ENCODE measurements at regions not wholly inside any gene's neighbourhood (a gene's known extent, or its start where the extent isn't known, plus 50 kb on each side); places are given as distances from the start of the nearest gene placed in this dataset.

- Mint-ChIP-seq H3K27me3 (ENCODE audit: low read depth) (no peaks in the 10 kb centered on the region; the same call in 1 of the 2 replicates), H3K4me3 (no peak overlapping the region), H3K4me1 (peaks cover 10% of the 10 kb centered on the region), H3K9me3 (peaks cover 14% of the 10 kb centered on the region), H3K27ac (no peak overlapping the region), H3K36me3 (no peaks in the 10 kb centered on the region)
- ATAC-seq (no peak), DNase-seq (ENCODE audit: low spot score) (no peak)
- TF ChIP-seq ZNF138 (CRISPR knock-in tag; conservative IDR thresholded peaks at IDR 0.05) (no peak), IRF2 (CRISPR knock-in tag; IDR thresholded peaks at IDR 0.05; ENCODE audit: borderline replicate concordance, low read depth) (no peak), GRHL2 (CRISPR knock-in tag; IDR thresholded peaks at IDR 0.05; ENCODE audit: insufficient replicate concordance, severe bottlenecking) (no peak), TEAD1 (CRISPR knock-in tag; IDR thresholded peaks at IDR 0.05) (no peak), SMAD3 (CRISPR knock-in tag; IDR thresholded peaks at IDR 0.05; ENCODE audit: borderline replicate concordance) (no peak), ARID4B (CRISPR knock-in tag; IDR thresholded peaks at IDR 0.05; ENCODE audit: borderline replicate concordance) (no peak), RORB (CRISPR knock-in tag; IDR thresholded peaks at IDR 0.05) (no peak), RELA (CRISPR knock-in tag; IDR thresholded peaks at IDR 0.05; ENCODE audit: borderline replicate concordance) (no peak), ZNF671 (CRISPR knock-in tag; IDR thresholded peaks at IDR 0.05) (no peak), ELF4 (CRISPR knock-in tag; IDR thresholded peaks at IDR 0.05; ENCODE audit: low read depth) (no peak), HMGA2 (CRISPR knock-in tag; IDR thresholded peaks at IDR 0.05) (no peak), NFE2L1 (CRISPR knock-in tag; IDR thresholded peaks at IDR 0.05) (no peak), GTF2I (CRISPR knock-in tag; conservative IDR thresholded peaks at IDR 0.05) (no peak), ZNF317 (CRISPR knock-in tag; IDR thresholded peaks at IDR 0.05; ENCODE audit: borderline replicate concordance, low read depth) (no peak), SMAD4 (CRISPR knock-in tag; IDR thresholded peaks at IDR 0.05) (no peak), GABPB1 (CRISPR knock-in tag; IDR thresholded peaks at IDR 0.05) (no peak), ATF1 (CRISPR knock-in tag; IDR thresholded peaks at IDR 0.05) (no peak)
- TF ChIP-seq, protein P1, sequence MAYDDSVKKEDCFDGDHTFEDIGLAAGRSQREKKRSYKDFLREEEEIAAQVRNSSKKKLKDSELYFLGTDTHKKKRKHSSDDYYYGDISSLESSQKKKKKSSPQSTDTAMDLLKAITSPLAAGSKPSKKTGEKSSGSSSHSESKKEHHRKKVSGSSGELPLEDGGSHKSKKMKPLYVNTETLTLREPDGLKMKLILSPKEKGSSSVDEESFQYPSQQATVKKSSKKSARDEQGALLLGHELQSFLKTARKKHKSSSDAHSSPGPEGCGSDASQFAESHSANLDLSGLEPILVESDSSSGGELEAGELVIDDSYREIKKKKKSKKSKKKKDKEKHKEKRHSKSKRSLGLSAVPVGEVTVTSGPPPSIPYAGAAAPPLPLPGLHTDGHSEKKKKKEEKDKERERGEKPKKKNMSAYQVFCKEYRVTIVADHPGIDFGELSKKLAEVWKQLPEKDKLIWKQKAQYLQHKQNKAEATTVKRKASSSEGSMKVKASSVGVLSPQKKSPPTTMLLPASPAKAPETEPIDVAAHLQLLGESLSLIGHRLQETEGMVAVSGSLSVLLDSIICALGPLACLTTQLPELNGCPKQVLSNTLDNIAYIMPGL (CRISPR knock-in tag; IDR thresholded peaks at IDR 0.05): no peak
- TF ChIP-seq, protein P2, sequence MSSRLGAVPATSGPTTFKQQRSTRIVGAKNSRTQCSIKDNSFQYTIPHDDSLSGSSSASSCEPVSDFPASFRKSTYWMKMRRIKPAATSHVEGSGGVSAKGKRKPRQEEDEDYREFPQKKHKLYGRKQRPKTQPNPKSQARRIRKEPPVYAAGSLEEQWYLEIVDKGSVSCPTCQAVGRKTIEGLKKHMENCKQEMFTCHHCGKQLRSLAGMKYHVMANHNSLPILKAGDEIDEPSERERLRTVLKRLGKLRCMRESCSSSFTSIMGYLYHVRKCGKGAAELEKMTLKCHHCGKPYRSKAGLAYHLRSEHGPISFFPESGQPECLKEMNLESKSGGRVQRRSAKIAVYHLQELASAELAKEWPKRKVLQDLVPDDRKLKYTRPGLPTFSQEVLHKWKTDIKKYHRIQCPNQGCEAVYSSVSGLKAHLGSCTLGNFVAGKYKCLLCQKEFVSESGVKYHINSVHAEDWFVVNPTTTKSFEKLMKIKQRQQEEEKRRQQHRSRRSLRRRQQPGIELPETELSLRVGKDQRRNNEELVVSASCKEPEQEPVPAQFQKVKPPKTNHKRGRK (CRISPR knock-in tag; IDR thresholded peaks at IDR 0.05; ENCODE audit: borderline replicate concordance): no peak
- POLR2A ChIA-PET: no interaction called here
- CTCF ChIA-PET: interaction anchor here (0.5 kb wide), 1 partner anchor 9 kb away, joined by 3 read pairs; no protein-coding TSS in a partner anchor
Observed at GRCh38 chr2:223113161-223113560, 61.2 kb downstream of the KCNE4 start.

- POLR2A ChIA-PET: no interaction called here
- no peak overlapping the region for H3K4me3 Mint-ChIP-seq
- no peaks in the 10 kb centered on the region; the same call in 1 of the 2 replicates for H3K27me3 Mint-ChIP-seq (ENCODE audit: low read depth)
- CTCF ChIA-PET: no interaction called here
- no peak for DNase-seq (ENCODE audit: low spot score)
- H3K36me3 Mint-ChIP-seq: no peaks in the 10 kb centered on the region
- ATAC-seq: no peak
- H3K9me3 Mint-ChIP-seq: peaks cover 10% of the 10 kb centered on the region
- H3K4me1 Mint-ChIP-seq: peaks cover 4% of the 10 kb centered on the region
- no peak overlapping the region for H3K27ac Mint-ChIP-seq
- no peak for TF ChIP-seq CREM (CRISPR knock-in tag; IDR thresholded peaks at IDR 0.05)
- TF ChIP-seq MAX (CRISPR knock-in tag; IDR thresholded peaks at IDR 0.05): no peak
- no peak for TF ChIP-seq NR2C2 (CRISPR knock-in tag; IDR thresholded peaks at IDR 0.05)
- no peak for TF ChIP-seq STAT6 (CRISPR knock-in tag; conservative IDR thresholded peaks at IDR 0.05; ENCODE audit: low read depth)
Observed at GRCh38 chr2:223114170-223114569, 62.2 kb downstream of the KCNE4 start.
